OCI-LY7 (cell line): ENCODE measurements at regions not wholly inside any gene's neighbourhood (a gene's known extent, or its start where the extent isn't known, plus 50 kb on each side); places are given as distances from the start of the nearest gene placed in this dataset.
"Not testable (repeated sequence)": the region's sequence is repeated elsewhere in the genome, so short reads cannot be mapped to it uniquely, and the experiment has no call there.

Source experiments
- BruUV-seq: library from RNA; stranded (reverse); fragments of 400-500 nt; replicated peaks from 2 replicates; lab custom pipeline; 2021; lab: Mats Ljungman, UMichigan
- CTCF ChIA-PET: fragments of 300-600 bp; sonication (Branson Sonifier 250); formaldehyde crosslinking; loops from one replicate; lab custom pipeline; 2022; ENCODE audit warnings: antibody characterized with exemption; ENCODE audit not compliant: unreplicated experiment; lab: Charles Lee
- POLR2A ChIA-PET: fragments of 300-600 bp; sonication (Branson Sonifier 250); formaldehyde crosslinking; loops from one replicate; lab custom pipeline; 2022; ENCODE audit warnings: antibody characterized with exemption; lab: Charles Lee
- DNase-seq: peaks from one replicate; pipeline ENCODE4 v3.0.0-alpha.2; 2015; ENCODE audit warnings: low spot score
- H2AFZ ChIP-seq: fragments of 200-600 bp; sonication (generic), shearing (Covaris generic); 2 replicates; pipeline ENCODE4 v1.6.1; 2014; ENCODE audit warnings: mild to moderate bottlenecking, antibody characterized with exemption, low read length, moderate library complexity
- H3K27ac ChIP-seq: fragments of 200-600 bp; sonication (generic); 2 replicates; pipeline ENCODE4 v1.5.1; 2014; ENCODE audit warnings: mixed run types, low read depth, mild to moderate bottlenecking, moderate library complexity, low read length, inconsistent platforms; ENCODE audit not compliant: poor library complexity, severe bottlenecking
- H3K36me3 ChIP-seq: fragments of 200-600 bp; sonication (generic); 2 replicates; pipeline ENCODE4 v1.6.1; 2014; ENCODE audit warnings: mild to moderate bottlenecking, antibody characterized with exemption, low read length, moderate library complexity, mixed read lengths; ENCODE audit not compliant: insufficient read depth
- H3K4me1 ChIP-seq: fragments of 200-600 bp; sonication (generic); 2 replicates; pipeline ENCODE4 v1.5.1; 2014; ENCODE audit warnings: mild to moderate bottlenecking, low read length; ENCODE audit not compliant: insufficient read depth, poor library complexity, severe bottlenecking
- H3K4me2 ChIP-seq: fragments of 200-600 bp; sonication (generic); 2 replicates; pipeline ENCODE4 v1.6.1; 2014; ENCODE audit warnings: mild to moderate bottlenecking, low read length
- H3K4me3 ChIP-seq: fragments of 200-600 bp; sonication (generic); 2 replicates; pipeline ENCODE4 v1.5.1; 2014; ENCODE audit warnings: mild to moderate bottlenecking, low read depth, low read length; ENCODE audit not compliant: poor library complexity, severe bottlenecking
- H3K79me2 ChIP-seq: fragments of 200-600 bp; sonication (generic); 2 replicates; pipeline ENCODE4 v1.6.1; 2016; ENCODE audit warnings: low read depth, mild to moderate bottlenecking, low read length, moderate library complexity, mixed read lengths; ENCODE audit not compliant: insufficient read depth
- H3K9me2 ChIP-seq: fragments of 200-600 bp; sonication (generic); 2 replicates; pipeline ENCODE4 v1.6.1; 2016; ENCODE audit warnings: mild to moderate bottlenecking, low read length, mixed read lengths; ENCODE audit not compliant: insufficient read depth
- H3K9me3 ChIP-seq: fragments of 200-600 bp; sonication (generic); 2 replicates; pipeline ENCODE4 v1.6.1; 2014; ENCODE audit warnings: mild to moderate bottlenecking, mixed run types, low read length, mixed read lengths
- H4K20me1 ChIP-seq: fragments of 200-600 bp; sonication (generic); 2 replicates; pipeline ENCODE4 v1.6.1; 2014; ENCODE audit warnings: mild to moderate bottlenecking, antibody characterized with exemption, low read length, moderate library complexity, mixed read lengths; ENCODE audit not compliant: insufficient read depth
- EZH2phosphoT487 ChIP-seq: fragments of 200-600 bp; sonication (generic); IDR thresholded peaks from 2 replicates; pipeline ENCODE4 v1.6.1; 2018; ENCODE audit warnings: low read depth, borderline replicate concordance, mild to moderate bottlenecking, mixed run types, antibody characterized with exemption, low read length, moderate library complexity, mixed read lengths
- intact Hi-C: fragments of 100-400 bp; cut with micrococcal nuclease; formaldehyde crosslinking; loops from one replicate; pipeline ENCODE4 v1.10.0; 2022; ENCODE audit not compliant: unreplicated experiment
- TF ChIP-seq, protein P1 (sequence below): fragments of 200-600 bp; sonication (generic); conservative IDR thresholded peaks from 2 replicates; pipeline ENCODE4 v1.5.1; 2014; ENCODE audit warnings: mild to moderate bottlenecking, antibody characterized with exemption, low read length, moderate library complexity, mixed read lengths

DNA sequence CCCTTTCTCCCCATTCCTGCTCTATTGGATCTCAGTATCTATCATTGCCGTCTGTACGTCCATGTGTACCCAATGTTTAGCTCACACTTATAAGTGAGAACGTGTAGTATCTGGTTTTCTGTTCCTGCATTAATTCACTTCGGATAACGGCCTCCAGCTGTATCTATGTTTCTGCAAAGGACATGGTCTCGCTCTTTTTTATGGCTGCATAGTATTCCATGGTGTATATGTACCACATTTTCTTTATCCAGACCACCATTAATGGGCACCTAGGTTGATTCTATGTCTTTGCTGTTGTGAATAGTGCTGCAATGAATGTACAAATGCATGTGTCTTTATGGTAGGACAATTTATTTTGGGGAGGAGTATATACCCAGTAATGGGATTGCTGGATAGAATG, 94.4 kb upstream of the MPP7 start:
- Histone ChIP-seq H3K9me2 (no peaks in the 10 kb centered on the region), H3K27ac (no peak overlapping the region), H3K36me3 (no peaks in the 10 kb centered on the region), H3K4me2 (no peak overlapping the region), H2AFZ (no peak overlapping the region), H3K79me2 (no peaks in the 10 kb centered on the region), H3K4me1 (peaks cover 2% of the 10 kb centered on the region), H3K4me3 (no peak overlapping the region), H3K9me3 (no peaks in the 10 kb centered on the region), H4K20me1 (no peaks in the 10 kb centered on the region)
- no peak for DNase-seq
- ChIA-PET POLR2A (no interaction called here), CTCF (no interaction called here)
- intact Hi-C loops: no loop called here
- no peak for TF ChIP-seq EZH2phosphoT487
- TF ChIP-seq, protein P1, sequence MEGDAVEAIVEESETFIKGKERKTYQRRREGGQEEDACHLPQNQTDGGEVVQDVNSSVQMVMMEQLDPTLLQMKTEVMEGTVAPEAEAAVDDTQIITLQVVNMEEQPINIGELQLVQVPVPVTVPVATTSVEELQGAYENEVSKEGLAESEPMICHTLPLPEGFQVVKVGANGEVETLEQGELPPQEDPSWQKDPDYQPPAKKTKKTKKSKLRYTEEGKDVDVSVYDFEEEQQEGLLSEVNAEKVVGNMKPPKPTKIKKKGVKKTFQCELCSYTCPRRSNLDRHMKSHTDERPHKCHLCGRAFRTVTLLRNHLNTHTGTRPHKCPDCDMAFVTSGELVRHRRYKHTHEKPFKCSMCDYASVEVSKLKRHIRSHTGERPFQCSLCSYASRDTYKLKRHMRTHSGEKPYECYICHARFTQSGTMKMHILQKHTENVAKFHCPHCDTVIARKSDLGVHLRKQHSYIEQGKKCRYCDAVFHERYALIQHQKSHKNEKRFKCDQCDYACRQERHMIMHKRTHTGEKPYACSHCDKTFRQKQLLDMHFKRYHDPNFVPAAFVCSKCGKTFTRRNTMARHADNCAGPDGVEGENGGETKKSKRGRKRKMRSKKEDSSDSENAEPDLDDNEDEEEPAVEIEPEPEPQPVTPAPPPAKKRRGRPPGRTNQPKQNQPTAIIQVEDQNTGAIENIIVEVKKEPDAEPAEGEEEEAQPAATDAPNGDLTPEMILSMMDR: no peak
- BruUV-seq: no TSS peak

DNA sequence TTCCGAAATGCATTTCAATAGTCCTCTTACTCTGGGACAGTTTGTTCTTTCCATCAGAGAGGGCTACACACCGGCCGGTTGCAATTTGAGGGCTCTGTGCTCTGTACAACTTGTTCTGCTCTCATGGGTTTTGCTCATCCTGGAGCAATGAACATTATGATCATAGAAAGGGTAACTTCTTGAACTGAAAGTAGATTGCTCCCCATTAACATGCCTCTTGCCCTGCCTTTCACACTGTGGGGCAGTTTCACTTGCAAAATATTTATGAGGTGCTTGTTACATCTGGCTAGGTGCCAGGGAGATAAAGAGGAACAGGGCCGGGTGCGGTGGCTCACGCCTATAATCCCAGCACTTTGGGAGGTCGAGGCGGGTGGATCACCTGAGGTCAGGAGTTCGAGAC, 97.3 kb upstream of the MPP7 start:
- H3K9me2 ChIP-seq: no peaks in the 10 kb centered on the region
- intact Hi-C loops: no loop called here
- no peak overlapping the region for H3K4me3 ChIP-seq
- POLR2A ChIA-PET: no interaction called here
- no peaks in the 10 kb centered on the region for H3K79me2 ChIP-seq
- no peaks in the 10 kb centered on the region for H3K4me1 ChIP-seq
- no peak overlapping the region for H3K27ac ChIP-seq
- no peak overlapping the region for H2AFZ ChIP-seq
- no peak for DNase-seq
- no TSS peak for BruUV-seq
- H3K36me3 ChIP-seq: no peaks in the 10 kb centered on the region
- H3K9me3 ChIP-seq: no peaks in the 10 kb centered on the region
- TF ChIP-seq EZH2phosphoT487: no peak
- TF ChIP-seq, protein P1: no peak
- no peaks in the 10 kb centered on the region for H4K20me1 ChIP-seq
- no peak overlapping the region for H3K4me2 ChIP-seq
- CTCF ChIA-PET: no interaction called here

DNA sequence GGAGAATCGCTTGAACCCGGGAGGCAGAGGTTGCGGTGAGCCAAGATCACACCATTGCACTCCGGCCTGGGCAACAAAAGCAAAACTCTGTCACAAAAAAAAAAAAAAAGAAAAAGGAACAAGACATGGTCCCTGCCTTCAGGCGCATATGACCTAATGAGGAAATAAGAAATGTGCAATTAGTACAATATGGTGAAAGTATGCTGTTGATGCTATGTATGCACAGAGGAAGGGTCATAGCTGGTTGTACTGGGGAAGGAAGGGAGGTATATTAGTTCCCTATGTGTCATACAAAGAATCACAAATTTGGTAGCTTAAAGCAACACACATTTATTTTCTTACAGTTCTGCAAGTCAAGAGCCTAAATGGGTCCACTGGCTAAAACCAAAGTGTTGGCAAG, 97.8 kb upstream of the MPP7 start:
- H3K4me2 ChIP-seq: no peak overlapping the region
- no peak overlapping the region for H2AFZ ChIP-seq
- no peak overlapping the region for H3K4me3 ChIP-seq
- POLR2A ChIA-PET: no interaction called here
- TF ChIP-seq, protein P1: no peak
- TF ChIP-seq EZH2phosphoT487: no peak
- intact Hi-C loops: no loop called here
- H3K27ac ChIP-seq: no peak overlapping the region
- H3K36me3 ChIP-seq: no peaks in the 10 kb centered on the region
- no TSS peak for BruUV-seq
- H3K9me3 ChIP-seq: no peaks in the 10 kb centered on the region
- H3K79me2 ChIP-seq: no peaks in the 10 kb centered on the region
- no peaks in the 10 kb centered on the region for H4K20me1 ChIP-seq
- CTCF ChIA-PET: no interaction called here
- H3K9me2 ChIP-seq: no peaks in the 10 kb centered on the region
- no peaks in the 10 kb centered on the region for H3K4me1 ChIP-seq
- no peak for DNase-seq

DNA sequence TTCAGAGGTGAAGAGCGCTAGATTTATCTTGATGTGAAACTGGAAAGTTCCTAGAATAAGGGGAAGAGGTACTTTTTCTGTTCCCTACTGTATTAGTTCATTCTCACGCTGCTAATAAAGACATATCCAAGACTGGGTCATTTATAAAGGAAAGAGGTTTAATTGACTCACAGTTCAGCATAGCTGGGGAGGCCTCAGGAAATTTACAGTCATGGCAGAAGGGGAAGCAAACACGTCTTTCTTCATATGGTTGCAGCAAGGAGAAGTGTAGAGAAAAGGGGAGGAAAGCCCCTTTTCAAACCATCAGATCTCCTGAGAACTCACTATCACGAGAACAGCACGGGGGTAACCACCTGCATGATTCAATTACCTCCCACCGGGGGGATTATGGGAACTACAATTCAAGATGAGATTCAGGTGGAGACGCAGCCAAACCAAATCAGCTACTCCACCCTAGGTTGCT, 99.8 kb upstream of the MPP7 start:
- H2AFZ ChIP-seq, H3K4me3 ChIP-seq, H3K4me2 ChIP-seq, BruUV-seq, DNase-seq, CTCF ChIA-PET, H3K4me1 ChIP-seq, H3K36me3 ChIP-seq, H3K9me2 ChIP-seq, H3K27ac ChIP-seq, H3K79me2 ChIP-seq, intact Hi-C loops, H4K20me1 ChIP-seq, H3K9me3 ChIP-seq: not testable (repeated sequence)
- POLR2A ChIA-PET: interaction anchor here (1.3 kb wide), 1 partner anchor 9 kb away, joined by 3 read pairs; no protein-coding TSS in a partner anchor
